ENCODE measurements at regions not wholly inside any gene's neighbourhood (a gene's known extent, or its start where the extent isn't known, plus 50 kb on each side); places are given as distances from the start of the nearest gene placed in this dataset.

DNA sequence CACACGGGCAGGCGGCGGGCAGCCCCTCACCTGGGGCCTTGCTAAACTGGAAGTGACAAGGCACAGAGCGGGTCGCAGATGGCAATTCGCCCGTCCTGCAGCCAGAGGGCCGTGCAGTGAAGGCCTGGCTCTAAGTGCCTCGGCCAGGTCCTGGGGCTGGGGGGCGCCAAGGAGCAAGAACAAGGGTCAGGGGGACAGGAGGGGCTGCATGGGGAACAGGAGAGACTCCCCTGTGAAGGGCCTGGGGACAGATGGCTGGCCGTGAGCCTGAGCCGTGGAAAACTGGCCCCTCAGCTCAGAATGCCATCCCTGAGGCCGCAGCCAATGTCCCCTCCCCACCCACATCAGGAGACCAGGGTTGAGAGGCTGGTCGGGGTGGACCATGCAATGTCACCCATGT is 60.0 kb downstream of the RTL6 start:
- TF ChIP-seq POLR2A (IDR thresholded peaks at IDR 0.05) (no peak), POLR2AphosphoS5 (IDR thresholded peaks at IDR 0.05) (no peak)
- TF ChIP-seq, protein P1, sequence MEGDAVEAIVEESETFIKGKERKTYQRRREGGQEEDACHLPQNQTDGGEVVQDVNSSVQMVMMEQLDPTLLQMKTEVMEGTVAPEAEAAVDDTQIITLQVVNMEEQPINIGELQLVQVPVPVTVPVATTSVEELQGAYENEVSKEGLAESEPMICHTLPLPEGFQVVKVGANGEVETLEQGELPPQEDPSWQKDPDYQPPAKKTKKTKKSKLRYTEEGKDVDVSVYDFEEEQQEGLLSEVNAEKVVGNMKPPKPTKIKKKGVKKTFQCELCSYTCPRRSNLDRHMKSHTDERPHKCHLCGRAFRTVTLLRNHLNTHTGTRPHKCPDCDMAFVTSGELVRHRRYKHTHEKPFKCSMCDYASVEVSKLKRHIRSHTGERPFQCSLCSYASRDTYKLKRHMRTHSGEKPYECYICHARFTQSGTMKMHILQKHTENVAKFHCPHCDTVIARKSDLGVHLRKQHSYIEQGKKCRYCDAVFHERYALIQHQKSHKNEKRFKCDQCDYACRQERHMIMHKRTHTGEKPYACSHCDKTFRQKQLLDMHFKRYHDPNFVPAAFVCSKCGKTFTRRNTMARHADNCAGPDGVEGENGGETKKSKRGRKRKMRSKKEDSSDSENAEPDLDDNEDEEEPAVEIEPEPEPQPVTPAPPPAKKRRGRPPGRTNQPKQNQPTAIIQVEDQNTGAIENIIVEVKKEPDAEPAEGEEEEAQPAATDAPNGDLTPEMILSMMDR (IDR thresholded peaks at IDR 0.05), result no peak
